ENCODE measurements at regions not wholly inside any gene's neighbourhood (a gene's known extent, or its start where the extent isn't known, plus 50 kb on each side); places are given as distances from the start of the nearest gene placed in this dataset.

DNA sequence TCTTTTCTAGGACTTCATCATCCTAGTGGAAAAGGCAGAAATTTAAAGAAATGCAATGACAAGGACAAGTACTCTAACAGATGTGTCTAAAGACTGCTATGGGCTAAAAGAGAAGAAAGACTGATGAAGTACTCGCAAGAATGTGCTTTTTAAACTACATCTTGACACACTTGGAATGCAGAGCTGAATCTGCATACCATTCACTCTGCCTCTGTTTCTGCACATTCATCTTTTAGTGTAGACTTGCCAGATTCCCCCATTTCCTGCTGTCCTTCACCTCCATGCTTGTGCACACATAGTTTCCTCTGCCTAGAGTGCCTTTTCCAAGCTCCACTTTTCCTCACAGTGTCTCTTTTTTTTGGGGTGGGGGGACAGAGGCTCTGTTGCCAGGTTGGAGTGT is 239.0 kb upstream of the CCDC179 start:
- H3K4me1 Mint-ChIP-seq, result no peaks in the 10 kb centered on the region
- H3F3A ChIP-seq (ENCODE audit: low read depth), result no peaks in the 10 kb centered on the region
- H3K27me3 Mint-ChIP-seq (ENCODE audit: insufficient read depth, low read depth), result no peaks in the 10 kb centered on the region
- H3K9me3 ChIP-seq (ENCODE audit: low read depth), result no peaks in the 10 kb centered on the region
- H3K4me1 ChIP-seq, result no peaks in the 10 kb centered on the region
- no peak for TF ChIP-seq EZH2 (IDR thresholded peaks at IDR 0.05)
- TF ChIP-seq EZH2phosphoT487 (IDR thresholded peaks at IDR 0.05), result no peak
- no peak for TF ChIP-seq CTCF (IDR thresholded peaks at IDR 0.05)
- no peaks in the 10 kb centered on the region for H3K27me3 ChIP-seq
- H3K9ac ChIP-seq, result no peak overlapping the region
- no peaks in the 10 kb centered on the region for H4K20me1 ChIP-seq (ENCODE audit: low read depth)
- H3K9me3 Mint-ChIP-seq, result no peaks in the 10 kb centered on the region
- no peak overlapping the region for H3K4me3 Mint-ChIP-seq
- H3K36me3 Mint-ChIP-seq, result no peaks in the 10 kb centered on the region
- no peak overlapping the region for H3K27ac ChIP-seq
- DNase-seq (ENCODE audit: low spot score), result no peak
- H3K27ac Mint-ChIP-seq, result no peak overlapping the region
- H3K79me2 ChIP-seq (ENCODE audit: low read depth), result no peaks in the 10 kb centered on the region
- H3K36me3 ChIP-seq, result no peaks in the 10 kb centered on the region
- H3K4me2 ChIP-seq, result no peak overlapping the region
- H2AFZ ChIP-seq (replicated peaks), result no peak overlapping the region
- no peak overlapping the region for H3K4me3 ChIP-seq

GRCh38 chr11:23100726-23101125 is 240.5 kb upstream of the CCDC179 start:
- no peaks in the 10 kb centered on the region for H3K4me1 Mint-ChIP-seq
- Histone ChIP-seq H3F3A (ENCODE audit: low read depth) (no peaks in the 10 kb centered on the region), H2AFZ (replicated peaks) (no peak overlapping the region), H3K9ac (no peak overlapping the region), H3K79me2 (ENCODE audit: low read depth) (no peaks in the 10 kb centered on the region), H3K4me1 (no peaks in the 10 kb centered on the region), H3K4me2 (no peak overlapping the region), H3K27ac (no peak overlapping the region), H3K4me3 (no peak overlapping the region), H3K27me3 (no peaks in the 10 kb centered on the region), H3K36me3 (no peaks in the 10 kb centered on the region), H3K9me3 (ENCODE audit: low read depth) (no peaks in the 10 kb centered on the region), H4K20me1 (ENCODE audit: low read depth) (no peaks in the 10 kb centered on the region)
- no peak for DNase-seq (ENCODE audit: low spot score)
- no peak overlapping the region for H3K4me3 Mint-ChIP-seq
- no peak overlapping the region for H3K27ac Mint-ChIP-seq
- no peaks in the 10 kb centered on the region for H3K27me3 Mint-ChIP-seq (ENCODE audit: insufficient read depth, low read depth)
- no peaks in the 10 kb centered on the region for H3K9me3 Mint-ChIP-seq
- H3K36me3 Mint-ChIP-seq, result no peaks in the 10 kb centered on the region
- TF ChIP-seq EZH2 (IDR thresholded peaks at IDR 0.05) (no peak), EZH2phosphoT487 (IDR thresholded peaks at IDR 0.05) (no peak)

DNA sequence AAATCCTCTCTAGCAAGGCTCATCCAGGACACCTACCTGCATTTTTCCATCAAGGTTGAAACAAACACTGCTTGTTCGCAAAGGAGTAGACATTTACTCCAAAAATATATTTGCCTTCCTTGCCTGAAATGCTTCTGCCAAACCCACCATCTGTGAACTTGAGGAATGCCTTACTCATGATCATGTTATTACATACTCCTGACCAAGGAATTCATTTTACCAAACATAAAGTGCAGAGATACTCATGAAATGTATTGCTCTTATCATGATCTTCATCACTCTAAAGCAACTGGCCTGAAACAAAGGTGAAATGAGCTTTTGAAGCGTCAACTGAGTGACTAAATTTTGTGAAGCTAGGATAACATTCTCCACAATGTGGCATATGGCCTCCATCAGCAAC is 243.1 kb upstream of the CCDC179 start:
- H3K36me3 ChIP-seq, result no peaks in the 10 kb centered on the region
- H3K4me2 ChIP-seq, result no peak overlapping the region
- no peak overlapping the region for H3K27ac Mint-ChIP-seq
- no peaks in the 10 kb centered on the region for H4K20me1 ChIP-seq (ENCODE audit: low read depth)
- H3K27me3 ChIP-seq, result no peaks in the 10 kb centered on the region
- H3K36me3 Mint-ChIP-seq, result no peaks in the 10 kb centered on the region
- no peaks in the 10 kb centered on the region for H3K4me1 Mint-ChIP-seq
- H3K4me3 ChIP-seq, result no peak overlapping the region
- no peak overlapping the region for H3K9ac ChIP-seq
- no peaks in the 10 kb centered on the region for H3K27me3 Mint-ChIP-seq (ENCODE audit: insufficient read depth, low read depth)
- no peak overlapping the region for H3K4me3 Mint-ChIP-seq
- no peaks in the 10 kb centered on the region for H3K9me3 ChIP-seq (ENCODE audit: low read depth)
- TF ChIP-seq CTCF (IDR thresholded peaks at IDR 0.05) (no peak), EZH2phosphoT487 (IDR thresholded peaks at IDR 0.05) (no peak), EZH2 (IDR thresholded peaks at IDR 0.05) (no peak)
- H3K4me1 ChIP-seq, result no peaks in the 10 kb centered on the region
- no peaks in the 10 kb centered on the region for H3K9me3 Mint-ChIP-seq
- H3K79me2 ChIP-seq (ENCODE audit: low read depth), result no peaks in the 10 kb centered on the region
- no peak for DNase-seq (ENCODE audit: low spot score)
- no peak overlapping the region for H2AFZ ChIP-seq (replicated peaks)
- H3K27ac ChIP-seq, result no peak overlapping the region
- no peaks in the 10 kb centered on the region for H3F3A ChIP-seq (ENCODE audit: low read depth)

GRCh38 chr11:23111527-23111926 is 251.3 kb upstream of the CCDC179 start:
- no peak overlapping the region for H2AFZ ChIP-seq (replicated peaks)
- Mint-ChIP-seq H3K36me3 (no peaks in the 10 kb centered on the region), H3K4me3 (no peak overlapping the region), H3K27ac (no peak overlapping the region), H3K9me3 (peaks cover under 1% of the 10 kb centered on the region), H3K4me1 (peaks cover 11% of the 10 kb centered on the region), H3K27me3 (ENCODE audit: insufficient read depth, low read depth) (no peaks in the 10 kb centered on the region)
- no peaks in the 10 kb centered on the region for H3K27me3 ChIP-seq
- H3F3A ChIP-seq (ENCODE audit: low read depth), result no peaks in the 10 kb centered on the region
- no peaks in the 10 kb centered on the region for H4K20me1 ChIP-seq (ENCODE audit: low read depth)
- H3K79me2 ChIP-seq (ENCODE audit: low read depth), result no peaks in the 10 kb centered on the region
- no peak for DNase-seq (ENCODE audit: low spot score)
- no peaks in the 10 kb centered on the region for H3K9me3 ChIP-seq (ENCODE audit: low read depth)
- H3K9ac ChIP-seq, result no peak overlapping the region
- H3K4me1 ChIP-seq, result no peaks in the 10 kb centered on the region
- TF ChIP-seq CTCF (IDR thresholded peaks at IDR 0.05), result no peak
- no peak for TF ChIP-seq EZH2phosphoT487 (IDR thresholded peaks at IDR 0.05)
- TF ChIP-seq EZH2 (IDR thresholded peaks at IDR 0.05), result no peak
- H3K27ac ChIP-seq, result no peak overlapping the region
- no peak overlapping the region for H3K4me2 ChIP-seq
- peaks cover 3% of the 10 kb centered on the region for H3K36me3 ChIP-seq
- H3K4me3 ChIP-seq, result no peak overlapping the region

Measured in neural progenitor cell (in vitro differentiated cells).